ENCODE measurements at regions not wholly inside any gene's neighbourhood (a gene's known extent, or its start where the extent isn't known, plus 50 kb on each side); places are given as distances from the start of the nearest gene placed in this dataset.
A peak's percentile ranks its signal among the peaks of the same experiment; 100 is the strongest.

- Mint-ChIP-seq H3K4me3 (no peak overlapping the region), H3K27ac (no peak overlapping the region)
- POLR2A ChIA-PET, result no interaction called here
Measured at GRCh38 chr2:12604341-12604740, 112.4 kb upstream of the TRIB2 start.

DNA sequence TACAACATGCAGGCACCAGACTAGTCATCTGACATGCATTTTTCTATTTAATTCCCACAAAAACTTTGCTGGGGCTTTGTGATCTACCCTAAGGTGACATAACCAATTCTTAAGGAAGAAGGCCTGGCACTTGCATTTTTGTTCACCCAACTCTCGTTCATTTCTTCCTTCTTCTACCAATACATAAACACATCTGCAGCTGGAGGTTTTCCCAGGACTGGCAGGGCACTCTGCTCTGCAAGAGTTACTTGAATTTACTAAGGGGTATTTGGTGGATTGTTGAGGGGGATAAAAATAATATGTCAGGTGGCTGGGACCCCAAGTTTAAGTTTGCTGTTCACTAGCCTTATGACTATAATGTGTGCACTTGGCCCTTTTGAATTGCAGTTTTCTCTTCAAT is 111.4 kb upstream of the TRIB2 start:
- Mint-ChIP-seq H3K9me3 (peaks cover 2% of the 10 kb centered on the region), H3K4me1 (ENCODE audit: low read depth) (peaks cover 12% of the 10 kb centered on the region), H3K4me3 (no peak overlapping the region), H3K36me3 (no peaks in the 10 kb centered on the region), H3K27me3 (no peaks in the 10 kb centered on the region), H3K27ac (no peak overlapping the region)
- CTCF ChIA-PET, result interaction anchor here (1.2 kb wide), 1 partner anchor 111 kb away, joined by 4 read pairs; no protein-coding TSS in a partner anchor
- POLR2A ChIA-PET, result no interaction called here
- no peak for DNase-seq
- intact Hi-C loops (cut with micrococcal nuclease), result no loop called here

More at GRCh38 chr2:12604341-12604740, 112.4 kb upstream of the TRIB2 start:
- CTCF ChIA-PET, result no interaction called here
- DNase-seq, result no peak
- Mint-ChIP-seq H3K9me3 (no peaks in the 10 kb centered on the region), H3K27me3 (no peaks in the 10 kb centered on the region), H3K36me3 (no peaks in the 10 kb centered on the region), H3K4me1 (ENCODE audit: low read depth) (peaks cover 12% of the 10 kb centered on the region)
- intact Hi-C loops (cut with micrococcal nuclease), result no loop called here

DNA sequence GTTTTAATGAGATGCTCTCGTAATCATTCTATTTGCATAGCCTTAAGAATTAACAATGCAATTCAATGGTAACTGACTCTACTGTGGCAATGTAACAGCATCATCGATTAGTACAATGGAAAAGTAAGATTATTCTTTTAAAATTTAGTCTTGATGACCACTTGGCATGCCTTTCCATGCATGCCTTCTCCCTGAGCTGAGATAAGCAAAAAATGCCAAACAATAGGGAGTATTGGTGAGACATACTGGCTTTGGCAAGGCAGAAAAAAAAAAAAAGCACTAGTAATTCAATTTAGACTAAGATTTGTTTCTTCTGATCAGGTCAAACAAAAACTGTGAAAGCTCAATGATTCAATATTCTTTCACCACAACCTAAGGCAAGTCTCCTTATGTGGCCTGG is 110.8 kb upstream of the TRIB2 start:
- Mint-ChIP-seq H3K27me3 (no peaks in the 10 kb centered on the region), H3K9me3 (peaks cover 2% of the 10 kb centered on the region), H3K36me3 (no peaks in the 10 kb centered on the region), H3K4me1 (ENCODE audit: low read depth) (peaks cover 12% of the 10 kb centered on the region), H3K27ac (no peak overlapping the region), H3K4me3 (no peak overlapping the region)
- no peak for DNase-seq
- ChIA-PET CTCF (interaction anchor here (1.2 to 2.0 kb wide), 2 partner anchors 50 to 110 kb away, joined by 4 read pairs; no protein-coding TSS in a partner anchor), POLR2A (no interaction called here)
- intact Hi-C loops (cut with micrococcal nuclease), result no loop called here

DNA sequence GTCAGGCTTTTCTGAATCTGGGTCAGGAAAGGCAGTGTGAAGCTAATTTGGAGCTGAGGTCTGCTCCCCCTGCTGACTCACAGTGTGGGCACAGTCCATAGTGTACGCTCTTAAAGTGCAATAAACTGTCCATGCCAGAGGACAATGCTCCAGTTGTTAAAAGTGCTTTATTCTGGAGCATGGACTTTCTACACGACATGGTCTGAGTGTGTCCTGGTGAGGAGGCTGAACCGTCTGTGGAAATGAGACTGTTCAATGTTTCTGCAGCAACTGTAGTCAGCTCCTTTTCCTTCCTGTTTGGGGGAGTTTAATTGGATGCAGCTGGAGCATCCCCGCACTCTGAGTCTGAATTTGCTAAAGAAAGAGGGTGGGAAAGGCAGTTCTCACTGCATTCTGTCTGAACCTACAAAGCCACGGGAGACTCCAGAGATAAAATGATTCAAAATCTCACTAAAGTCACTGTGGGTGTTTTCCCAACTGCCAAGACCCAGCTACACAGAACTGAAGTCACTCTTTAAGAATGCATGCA is 110.2 kb upstream of the TRIB2 start:
- ChIA-PET POLR2A (no interaction called here), CTCF (interaction anchor here (2.0 kb wide), 1 partner anchor 50 kb away, joined by 4 read pairs; no protein-coding TSS in a partner anchor)

GRCh38 chr2:12607971-12608370 is 108.8 kb upstream of the TRIB2 start:
- H3K36me3 Mint-ChIP-seq, result no peaks in the 10 kb centered on the region
- peaks cover 2% of the 10 kb centered on the region for H3K9me3 Mint-ChIP-seq
- H3K4me3 Mint-ChIP-seq, result no peak overlapping the region
- peak; percentile 23 for DNase-seq
- POLR2A ChIA-PET, result no interaction called here
- intact Hi-C loops (cut with micrococcal nuclease), result no loop called here
- peaks cover 12% of the 10 kb centered on the region for H3K4me1 Mint-ChIP-seq (ENCODE audit: low read depth)
- H3K27ac Mint-ChIP-seq, result no peak overlapping the region
- no peaks in the 10 kb centered on the region for H3K27me3 Mint-ChIP-seq
- CTCF ChIA-PET, result interaction anchor here (2.0 kb wide), 1 partner anchor 52 kb away, joined by 4 read pairs; no protein-coding TSS in a partner anchor

More for the DNA sequence above, 110.2 kb upstream of the TRIB2 start:
- no peak overlapping the region for H3K4me3 Mint-ChIP-seq
- H3K27ac Mint-ChIP-seq, result no peak overlapping the region
- H3K27me3 Mint-ChIP-seq, result no peaks in the 10 kb centered on the region
- no peaks in the 10 kb centered on the region for H3K36me3 Mint-ChIP-seq
- peaks cover 2% of the 10 kb centered on the region for H3K9me3 Mint-ChIP-seq
- peaks cover 12% of the 10 kb centered on the region for H3K4me1 Mint-ChIP-seq (ENCODE audit: low read depth)
- DNase-seq, result no peak
- intact Hi-C loops (cut with micrococcal nuclease), result no loop called here

DNA sequence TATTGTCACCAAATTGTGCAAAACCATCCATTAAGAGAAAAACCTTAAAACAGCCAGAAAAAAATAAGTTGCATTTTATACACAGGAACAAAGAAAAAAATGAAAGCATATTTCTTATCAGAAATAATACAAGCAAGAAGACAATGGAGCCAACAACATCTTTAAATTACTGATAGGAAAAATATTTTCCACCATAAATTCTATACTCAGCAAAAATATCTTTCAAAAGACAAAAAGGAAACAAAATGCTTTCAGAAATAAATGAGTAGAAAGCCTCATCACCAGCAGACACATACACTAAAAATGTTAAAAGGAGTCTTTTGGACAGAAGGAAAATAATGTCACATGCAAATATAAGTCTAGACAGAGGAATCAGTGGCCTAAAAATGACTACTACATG is 106.4 kb upstream of the TRIB2 start:
- H3K4me3 Mint-ChIP-seq, result no peak overlapping the region
- H3K9me3 Mint-ChIP-seq, result peaks cover 2% of the 10 kb centered on the region
- H3K36me3 Mint-ChIP-seq, result no peaks in the 10 kb centered on the region
- H3K27ac Mint-ChIP-seq, result no peak overlapping the region
- no peaks in the 10 kb centered on the region for H3K27me3 Mint-ChIP-seq
- no peak for DNase-seq
- CTCF ChIA-PET, result no interaction called here
- intact Hi-C loops (cut with micrococcal nuclease), result no loop called here
- POLR2A ChIA-PET, result no interaction called here
- H3K4me1 Mint-ChIP-seq (ENCODE audit: low read depth), result peaks cover 12% of the 10 kb centered on the region

DNA sequence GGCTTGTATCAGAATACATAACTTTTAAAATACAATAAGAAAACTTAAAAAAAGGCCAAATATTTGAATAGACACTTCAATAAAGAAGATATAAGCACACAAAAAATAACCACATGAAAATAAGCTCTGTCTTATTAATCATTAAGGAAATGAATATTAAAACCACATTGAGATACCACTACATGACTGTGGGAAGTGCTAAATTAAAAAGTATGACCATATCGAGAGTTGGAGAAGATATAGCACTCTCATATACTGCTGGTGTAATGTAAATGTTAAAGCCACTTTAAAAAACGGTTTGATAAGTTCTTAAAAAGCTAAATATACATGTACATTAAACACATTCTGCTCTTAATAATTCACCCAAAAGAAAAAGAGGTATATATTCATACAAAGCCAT is 104.6 kb upstream of the TRIB2 start:
- DNase-seq, result no peak
- ChIA-PET POLR2A (interaction anchor here (0.6 kb wide), 1 partner anchor 26 kb away, joined by 7 read pairs; no protein-coding TSS in a partner anchor), CTCF (interaction anchor here (1.1 kb wide), 2 partner anchors 319 to 395 kb away, joined by 3 read pairs; no protein-coding TSS in a partner anchor)
- Mint-ChIP-seq H3K27me3 (no peaks in the 10 kb centered on the region), H3K9me3 (peaks cover 2% of the 10 kb centered on the region), H3K4me3 (no peak overlapping the region), H3K27ac (no peak overlapping the region), H3K36me3 (no peaks in the 10 kb centered on the region), H3K4me1 (ENCODE audit: low read depth) (peaks cover 10% of the 10 kb centered on the region)
- intact Hi-C loops (cut with micrococcal nuclease), result no loop called here

DNA sequence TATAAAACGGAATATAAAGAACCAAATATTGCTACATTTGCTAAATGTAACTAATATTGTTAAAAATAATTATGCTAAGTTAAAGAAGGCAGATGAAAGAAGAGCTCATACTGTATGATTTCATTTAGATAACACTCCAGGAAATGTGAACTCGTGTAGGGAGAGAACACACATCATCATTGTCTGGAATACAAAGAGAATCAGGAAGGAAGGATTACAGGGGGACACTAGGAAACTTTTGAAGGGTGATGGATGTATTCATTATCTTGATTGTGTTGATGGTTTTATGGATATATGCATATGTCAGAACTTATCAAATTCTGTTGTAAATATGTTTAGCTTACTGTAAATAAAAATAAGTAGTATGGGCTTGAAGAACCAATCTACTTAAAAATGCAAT is 104.1 kb upstream of the TRIB2 start:
- H3K9me3 Mint-ChIP-seq, result peaks cover 2% of the 10 kb centered on the region
- H3K27me3 Mint-ChIP-seq, result no peaks in the 10 kb centered on the region
- no peak overlapping the region for H3K27ac Mint-ChIP-seq
- POLR2A ChIA-PET, result interaction anchor here (0.6 kb wide), 1 partner anchor 25 kb away, joined by 7 read pairs; no protein-coding TSS in a partner anchor
- no peaks in the 10 kb centered on the region for H3K36me3 Mint-ChIP-seq
- DNase-seq, result no peak
- H3K4me1 Mint-ChIP-seq (ENCODE audit: low read depth), result peaks cover 10% of the 10 kb centered on the region
- CTCF ChIA-PET, result interaction anchor here (1.1 kb wide), 2 partner anchors 319 to 395 kb away, joined by 3 read pairs; no protein-coding TSS in a partner anchor
- no peak overlapping the region for H3K4me3 Mint-ChIP-seq
- intact Hi-C loops (cut with micrococcal nuclease), result no loop called here

DNA sequence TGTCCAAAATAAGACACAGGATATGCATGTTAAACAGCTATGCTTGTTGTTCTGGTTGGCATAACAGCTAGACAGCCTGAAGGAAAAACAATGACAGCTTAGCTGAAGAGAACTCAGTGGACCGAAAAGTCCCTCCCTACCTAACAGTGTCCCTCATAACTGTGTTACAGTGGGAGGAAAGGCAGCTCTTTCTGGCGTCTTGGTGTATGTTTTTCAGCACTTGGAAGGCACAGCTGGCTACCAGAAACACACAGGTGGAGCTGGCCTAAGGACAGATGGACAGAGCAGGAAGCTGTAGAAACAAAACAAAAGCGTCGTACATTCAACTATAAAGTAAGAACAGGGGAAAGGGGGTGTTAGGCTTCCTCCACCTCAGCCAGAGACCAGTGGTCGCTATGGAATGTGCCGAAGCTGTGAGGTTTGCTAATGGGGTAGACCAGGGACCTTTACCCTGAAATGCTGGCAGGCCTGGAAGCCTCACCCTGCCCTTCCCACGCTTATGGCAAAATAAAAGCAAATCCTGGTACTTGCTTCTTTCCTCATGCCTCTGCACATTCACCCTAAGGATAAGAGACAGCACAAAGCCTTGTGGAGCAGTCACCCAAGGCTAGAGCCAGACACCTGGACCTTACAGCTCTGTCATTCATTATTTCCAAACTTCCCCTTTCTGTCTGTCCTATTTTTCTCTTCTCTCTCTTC is 103.5 kb upstream of the TRIB2 start:
- ChIA-PET POLR2A (no interaction called here), CTCF (interaction anchor here (1.1 kb wide), 2 partner anchors 318 to 394 kb away, joined by 3 read pairs; no protein-coding TSS in a partner anchor)
- no peak overlapping the region for H3K4me3 Mint-ChIP-seq
- H3K4me1 Mint-ChIP-seq (ENCODE audit: low read depth), result peaks cover 7% of the 10 kb centered on the region
- no peaks in the 10 kb centered on the region for H3K36me3 Mint-ChIP-seq
- intact Hi-C loops (cut with micrococcal nuclease), result no loop called here
- DNase-seq, result no peak
- H3K9me3 Mint-ChIP-seq, result peaks cover 2% of the 10 kb centered on the region
- no peaks in the 10 kb centered on the region for H3K27me3 Mint-ChIP-seq
- no peak overlapping the region for H3K27ac Mint-ChIP-seq

- POLR2A ChIA-PET, result no interaction called here
- CTCF ChIA-PET, result no interaction called here
Measured at GRCh38 chr2:12615509-12615908, 101.2 kb upstream of the TRIB2 start.

GRCh38 chr2:12616456-12617156 is 100.1 kb upstream of the TRIB2 start:
- peaks cover 15% of the 10 kb centered on the region for H3K4me1 Mint-ChIP-seq (ENCODE audit: low read depth)
- H3K27me3 Mint-ChIP-seq, result no peaks in the 10 kb centered on the region
- no peak overlapping the region for H3K4me3 Mint-ChIP-seq
- ChIA-PET CTCF (no interaction called here), POLR2A (no interaction called here)
- intact Hi-C loops (cut with micrococcal nuclease), result no loop called here
- no peak for DNase-seq
- no peak overlapping the region for H3K27ac Mint-ChIP-seq
- H3K36me3 Mint-ChIP-seq, result no peaks in the 10 kb centered on the region
- H3K9me3 Mint-ChIP-seq, result no peaks in the 10 kb centered on the region

More at GRCh38 chr2:12615509-12615908, 101.2 kb upstream of the TRIB2 start:
- Mint-ChIP-seq H3K27ac (no peak overlapping the region), H3K36me3 (no peaks in the 10 kb centered on the region), H3K27me3 (no peaks in the 10 kb centered on the region), H3K4me3 (no peak overlapping the region), H3K4me1 (ENCODE audit: low read depth) (peaks cover 15% of the 10 kb centered on the region), H3K9me3 (no peaks in the 10 kb centered on the region)
- DNase-seq, result no peak
- intact Hi-C loops (cut with micrococcal nuclease), result no loop called here

GRCh38 chr2:12617366-12617765 is 99.4 kb upstream of the TRIB2 start:
- no peak overlapping the region for H3K4me3 Mint-ChIP-seq
- H3K36me3 Mint-ChIP-seq, result no peaks in the 10 kb centered on the region
- ChIA-PET POLR2A (no interaction called here), CTCF (no interaction called here)
- peaks cover 15% of the 10 kb centered on the region for H3K4me1 Mint-ChIP-seq (ENCODE audit: low read depth)
- intact Hi-C loops (cut with micrococcal nuclease), result no loop called here
- no peaks in the 10 kb centered on the region for H3K9me3 Mint-ChIP-seq
- H3K27me3 Mint-ChIP-seq, result no peaks in the 10 kb centered on the region
- no peak overlapping the region for H3K27ac Mint-ChIP-seq
- DNase-seq, result no peak

All from activated CD4-positive, alpha-beta memory T cell treated with anti-CD3 and anti-CD28 coated beads for 36 hours (primary cell).